ENCODE measurements at regions not wholly inside any gene's neighbourhood (a gene's known extent, or its start where the extent isn't known, plus 50 kb on each side); places are given as distances from the start of the nearest gene placed in this dataset.

DNA sequence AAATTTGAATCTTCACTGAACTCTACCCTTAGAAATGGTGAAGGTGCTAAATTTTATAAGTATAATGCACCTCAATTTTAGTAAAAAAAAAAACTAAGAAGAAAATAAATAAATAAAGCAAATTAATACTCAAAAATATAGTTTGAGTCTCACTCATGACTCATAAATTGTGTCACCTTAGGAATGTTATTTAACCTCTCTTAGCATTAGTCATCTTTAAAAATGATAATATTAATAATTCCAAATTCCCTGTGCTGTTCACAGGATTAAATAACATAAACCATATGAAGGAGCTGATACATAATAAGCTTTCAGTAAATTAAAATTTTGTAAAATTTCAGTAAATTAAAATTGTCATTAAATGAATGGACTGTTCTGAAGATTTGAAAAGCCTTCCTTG, 339.8 kb upstream of the RGMB start:
- no peak overlapping the region for H2AFZ ChIP-seq (ENCODE audit: insufficient read depth, low read depth, low read length, poor library complexity, severe bottlenecking)
- intact Hi-C loops (cut with micrococcal nuclease), result no loop called here
- CTCF ChIA-PET, result no interaction called here

DNA sequence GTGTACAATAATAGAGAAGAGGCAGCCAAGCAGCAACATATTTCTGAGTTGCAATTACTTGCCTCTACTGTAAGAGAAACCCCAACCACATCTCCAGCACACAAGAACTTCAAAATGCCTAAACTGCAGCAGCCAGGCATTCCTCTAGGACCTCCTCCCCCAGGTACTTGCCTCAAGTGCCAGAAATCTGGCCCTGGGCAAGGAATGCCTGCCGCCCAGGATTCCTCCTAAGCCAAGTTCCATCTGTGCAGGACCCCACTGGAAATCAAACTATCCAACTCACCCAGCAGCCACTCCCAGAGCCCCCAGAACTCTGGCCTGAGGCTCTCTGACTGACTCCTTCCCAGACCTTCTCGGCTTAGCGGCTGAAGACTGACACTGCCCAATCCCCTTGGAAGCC, 336.8 kb upstream of the RGMB start:
- intact Hi-C loops (cut with micrococcal nuclease), result no loop called here
- Mint-ChIP-seq H3K4me1 (no peaks in the 10 kb centered on the region), H3K4me3 (no peak overlapping the region), H3K27ac (no peak overlapping the region), H3K27me3 (no peaks in the 10 kb centered on the region), H3K9me3 (ENCODE audit: insufficient read depth) (peaks cover 7% of the 10 kb centered on the region)
- Histone ChIP-seq H3K9ac (ENCODE audit: low read length) (no peak overlapping the region), H3K4me3 (ENCODE audit: control extremely low read depth in 1 of 5, extremely low read depth in 1 of 5, insufficient read depth in 1 of 5, low read depth in 2 of 5, low read length in 4 of 5) (no peak overlapping the region), H3K9me3 (ENCODE audit: control extremely low read depth in 1 of 3, control insufficient read depth in 2 of 3, insufficient read depth in 1 of 3, low read length in 2 of 3) (peaks cover 0 to 16% (median 3%) of the 10 kb centered on the region in 3 donors), H4K20me1 (ENCODE audit: control insufficient read depth, insufficient read depth, low read length, poor library complexity, severe bottlenecking) (no peaks in the 10 kb centered on the region), H3K4me2 (replicated peaks; ENCODE audit: low read depth, low read length, poor library complexity, severe bottlenecking) (no peak overlapping the region), H3K4me1 (ENCODE audit: control insufficient read depth in 2 of 2, insufficient read depth in 2 of 2, low read length in 2 of 2) (no peaks in the 10 kb centered on the region), H3K27ac (ENCODE audit: low read length in 2 of 2) (no peak overlapping the region), H3K79me2 (ENCODE audit: control insufficient read depth, insufficient read depth, low read length) (no peaks in the 10 kb centered on the region), H2AFZ (ENCODE audit: insufficient read depth, low read depth, low read length, poor library complexity, severe bottlenecking) (no peak overlapping the region), H3K27me3 (replicated peaks in 1 of 4; ENCODE audit: control extremely low read depth in 1 of 4, control insufficient read depth in 3 of 4, insufficient read depth in 4 of 4, low read length in 3 of 4) (no peaks in the 10 kb centered on the region), H3K36me3 (replicated peaks in 1 of 2; ENCODE audit: control extremely low read depth in 1 of 2, control insufficient read depth in 1 of 2, extremely low read depth in 1 of 2, insufficient read depth in 2 of 2, low read length in 1 of 2) (no peaks in the 10 kb centered on the region)
- 100% methylated on average over 3 of the region's 3 CpGs for WGBS (ENCODE audit: insufficient coverage)
- ATAC-seq (ENCODE audit: low read depth), result no peak
- ChIA-PET POLR2A (no interaction called here), CTCF (no interaction called here)
- TF ChIP-seq, protein P1, sequence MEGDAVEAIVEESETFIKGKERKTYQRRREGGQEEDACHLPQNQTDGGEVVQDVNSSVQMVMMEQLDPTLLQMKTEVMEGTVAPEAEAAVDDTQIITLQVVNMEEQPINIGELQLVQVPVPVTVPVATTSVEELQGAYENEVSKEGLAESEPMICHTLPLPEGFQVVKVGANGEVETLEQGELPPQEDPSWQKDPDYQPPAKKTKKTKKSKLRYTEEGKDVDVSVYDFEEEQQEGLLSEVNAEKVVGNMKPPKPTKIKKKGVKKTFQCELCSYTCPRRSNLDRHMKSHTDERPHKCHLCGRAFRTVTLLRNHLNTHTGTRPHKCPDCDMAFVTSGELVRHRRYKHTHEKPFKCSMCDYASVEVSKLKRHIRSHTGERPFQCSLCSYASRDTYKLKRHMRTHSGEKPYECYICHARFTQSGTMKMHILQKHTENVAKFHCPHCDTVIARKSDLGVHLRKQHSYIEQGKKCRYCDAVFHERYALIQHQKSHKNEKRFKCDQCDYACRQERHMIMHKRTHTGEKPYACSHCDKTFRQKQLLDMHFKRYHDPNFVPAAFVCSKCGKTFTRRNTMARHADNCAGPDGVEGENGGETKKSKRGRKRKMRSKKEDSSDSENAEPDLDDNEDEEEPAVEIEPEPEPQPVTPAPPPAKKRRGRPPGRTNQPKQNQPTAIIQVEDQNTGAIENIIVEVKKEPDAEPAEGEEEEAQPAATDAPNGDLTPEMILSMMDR (IDR thresholded peaks at IDR 0.05), result no peak
- TF ChIP-seq EZH2 (IDR thresholded peaks at IDR 0.05; ENCODE audit: borderline replicate concordance, insufficient read depth, low read depth, low read length, poor library complexity, severe bottlenecking), result no peak
- DNase-seq, result no peak

More for the DNA sequence above, 339.8 kb upstream of the RGMB start:
- no peak overlapping the region for H3K4me2 ChIP-seq (replicated peaks; ENCODE audit: low read depth, low read length, poor library complexity, severe bottlenecking)
- H4K20me1 ChIP-seq (ENCODE audit: control insufficient read depth, insufficient read depth, low read length, poor library complexity, severe bottlenecking), result no peaks in the 10 kb centered on the region
- no peaks in the 10 kb centered on the region for H3K4me1 ChIP-seq (ENCODE audit: control insufficient read depth in 2 of 2, insufficient read depth in 2 of 2, low read length in 2 of 2)
- POLR2A ChIA-PET, result no interaction called here
- Mint-ChIP-seq H3K27me3 (no peaks in the 10 kb centered on the region), H3K27ac (no peak overlapping the region), H3K9me3 (ENCODE audit: insufficient read depth) (peaks cover 3% of the 10 kb centered on the region), H3K4me1 (peaks cover 4% of the 10 kb centered on the region), H3K4me3 (no peak overlapping the region)
- H3K9me3 ChIP-seq (ENCODE audit: control extremely low read depth in 1 of 3, control insufficient read depth in 2 of 3, insufficient read depth in 1 of 3, low read length in 2 of 3), result peaks cover 0 to 9% (median 0%) of the 10 kb centered on the region in 3 donors
- no peaks in the 10 kb centered on the region for H3K79me2 ChIP-seq (ENCODE audit: control insufficient read depth, insufficient read depth, low read length)
- no peaks in the 10 kb centered on the region for H3K27me3 ChIP-seq (replicated peaks in 1 of 4; ENCODE audit: control extremely low read depth in 1 of 4, control insufficient read depth in 3 of 4, insufficient read depth in 4 of 4, low read length in 3 of 4)
- no peak overlapping the region for H3K9ac ChIP-seq (ENCODE audit: low read length)
- no peak for DNase-seq
- H3K4me3 ChIP-seq (ENCODE audit: control extremely low read depth in 1 of 5, extremely low read depth in 1 of 5, insufficient read depth in 1 of 5, low read depth in 2 of 5, low read length in 4 of 5), result no peak overlapping the region
- ATAC-seq (ENCODE audit: low read depth), result no peak
- no peaks in the 10 kb centered on the region for H3K36me3 ChIP-seq (replicated peaks in 1 of 2; ENCODE audit: control extremely low read depth in 1 of 2, control insufficient read depth in 1 of 2, extremely low read depth in 1 of 2, insufficient read depth in 2 of 2, low read length in 1 of 2)
- H3K27ac ChIP-seq (ENCODE audit: low read length in 2 of 2), result no peak overlapping the region
- TF ChIP-seq, protein P1 (IDR thresholded peaks at IDR 0.05), result no peak
- no peak for TF ChIP-seq EZH2 (IDR thresholded peaks at IDR 0.05; ENCODE audit: borderline replicate concordance, insufficient read depth, low read depth, low read length, poor library complexity, severe bottlenecking)
